Lung (tissue), 11 donors: ENCODE measurements at regions not wholly inside any gene's neighbourhood (a gene's known extent, or its start where the extent isn't known, plus 50 kb on each side); places are given as distances from the start of the nearest gene placed in this dataset.
"Not testable (repeated sequence)": the region's sequence is repeated elsewhere in the genome, so short reads cannot be mapped to it uniquely, and the experiment has no call there.

ENCODE experiments used
- ATAC-seq: fragments of 200-7000 bp; cut with Tn5 transposase; one replicate; pipeline ENCODE4 v1.9.1; 2020; ENCODE audit warnings: moderate number of reproducible peaks; ENCODE audit not compliant: insufficient read depth, low FRiP score
- DNase-seq, 3 donors: peaks; one replicate each; pipeline ENCODE4 v3.0.0-alpha.2; 2013 to 2017
- H3K27ac ChIP-seq, 2 donors: one replicate each; pipeline ENCODE4 v1.5.1; 2013; ENCODE audit warnings: mild to moderate bottlenecking in 2 of 2, moderate library complexity in 2 of 2, control low read depth in 1 of 2, inconsistent platforms in 1 of 2, low read depth in 1 of 2, low read length in 1 of 2
- H3K27me3 ChIP-seq, 3 donors: one replicate each; pipeline ENCODE4 v1.5.1; 2013; ENCODE audit warnings: low read length in 2 of 3; ENCODE audit not compliant: control insufficient read depth in 3 of 3, insufficient read depth in 3 of 3
- H3K36me3 ChIP-seq, 4 donors: one replicate each; pipeline ENCODE4 v1.5.1; 2013; ENCODE audit warnings: low read length in 4 of 4, mild to moderate bottlenecking in 1 of 4, moderate library complexity in 1 of 4; ENCODE audit not compliant: control insufficient read depth in 4 of 4, insufficient read depth in 4 of 4
- H3K4me1 ChIP-seq, 5 donors: one replicate each; pipeline ENCODE4 v1.5.1; 2013; ENCODE audit warnings: low read length in 5 of 5, mild to moderate bottlenecking in 2 of 5, moderate library complexity in 1 of 5; ENCODE audit not compliant: control insufficient read depth in 5 of 5, insufficient read depth in 5 of 5
- H3K4me3 ChIP-seq: one replicate; pipeline ENCODE4 v1.5.1; 2013; ENCODE audit warnings: mild to moderate bottlenecking, control low read depth, moderate library complexity
- H3K9ac ChIP-seq, 2 donors: one replicate each; pipeline ENCODE4 v1.5.1; 2013; ENCODE audit warnings: low read length in 2 of 2, control low read depth in 1 of 2; ENCODE audit not compliant: insufficient read depth in 1 of 2
- H3K9me3 ChIP-seq, 4 donors: one replicate each; pipeline ENCODE4 v1.5.1; 2013; ENCODE audit warnings: low read length in 3 of 4, mild to moderate bottlenecking in 1 of 4, moderate library complexity in 1 of 4; ENCODE audit not compliant: control insufficient read depth in 4 of 4, insufficient read depth in 3 of 4
- CTCF ChIP-seq: IDR thresholded peaks from 2 replicates; pipeline ENCODE4 v1.5.1; 2012; ENCODE audit warnings: mild to moderate bottlenecking; ENCODE audit errors: control extremely low read depth, extremely low read depth
- WGBS, 2 donors: extraction: QIAGEN DNeasy Blood & Tissue Kit; methylation state at CpG; one replicate each; pipeline ENCODE4 v1.1.7; 2013; 5-methylcytosine and 5-hydroxymethylcytosine counted together
- donor health status: control.
- donor health status: control.
- donor health status: Bipolar disorder and iron deficiency.
- donor health status: healthy.
- donor health status: DM: yes; HTN: yes; CAD: no.

DNA sequence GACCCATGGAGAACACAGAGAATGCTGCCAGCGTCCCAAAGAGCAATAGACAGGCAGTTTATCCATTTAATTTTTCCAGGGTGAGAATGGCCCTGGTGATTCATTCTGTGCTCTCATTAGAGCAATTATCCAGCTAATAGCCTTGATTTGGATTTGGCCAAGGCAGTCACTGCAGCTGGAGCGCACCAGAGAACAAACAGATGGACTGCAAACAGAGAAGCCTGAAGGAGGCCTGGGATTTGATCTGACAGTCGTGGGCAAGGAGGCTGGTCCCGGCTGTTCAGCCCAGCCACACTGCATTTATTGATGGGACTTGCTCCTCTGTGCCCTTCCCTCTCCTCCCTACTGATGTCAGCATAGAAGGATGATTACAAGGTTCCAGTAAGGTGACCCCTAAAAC, 353.9 kb upstream of the C1orf174 start:
- 68 to 84% methylated on average over 4 of the region's 4 CpGs for WGBS, 2 donors
- TF ChIP-seq CTCF, result no peak
- peaks cover 0 to 9% (median 6%) of the 10 kb centered on the region in 4 donors for H3K9me3 ChIP-seq
- no peak for DNase-seq
- H3K4me1 ChIP-seq, result no peaks in the 10 kb centered on the region
- H3K36me3 ChIP-seq, result no peaks in the 10 kb centered on the region
- H3K27me3 ChIP-seq, result no peaks in the 10 kb centered on the region
- H3K9ac ChIP-seq, result no peak overlapping the region
- H3K27ac ChIP-seq, result no peak overlapping the region
- H3K4me3 ChIP-seq, result no peak overlapping the region
- no peak for ATAC-seq

GRCh38 chr1:4256351-4256750, 356.3 kb upstream of the C1orf174 start:
- no peak overlapping the region for H3K27ac ChIP-seq
- no peak for TF ChIP-seq CTCF
- H3K36me3 ChIP-seq, result no peaks in the 10 kb centered on the region
- H3K9me3 ChIP-seq, result peaks cover 0 to 9% (median 4%) of the 10 kb centered on the region in 4 donors
- H3K4me3 ChIP-seq, result no peak overlapping the region
- ATAC-seq, result no peak
- 67 to 70% methylated on average over 4 of the region's 4 CpGs for WGBS, 2 donors
- H3K4me1 ChIP-seq, result no peaks in the 10 kb centered on the region
- no peak for DNase-seq
- no peaks in the 10 kb centered on the region for H3K27me3 ChIP-seq
- no peak overlapping the region for H3K9ac ChIP-seq

DNA sequence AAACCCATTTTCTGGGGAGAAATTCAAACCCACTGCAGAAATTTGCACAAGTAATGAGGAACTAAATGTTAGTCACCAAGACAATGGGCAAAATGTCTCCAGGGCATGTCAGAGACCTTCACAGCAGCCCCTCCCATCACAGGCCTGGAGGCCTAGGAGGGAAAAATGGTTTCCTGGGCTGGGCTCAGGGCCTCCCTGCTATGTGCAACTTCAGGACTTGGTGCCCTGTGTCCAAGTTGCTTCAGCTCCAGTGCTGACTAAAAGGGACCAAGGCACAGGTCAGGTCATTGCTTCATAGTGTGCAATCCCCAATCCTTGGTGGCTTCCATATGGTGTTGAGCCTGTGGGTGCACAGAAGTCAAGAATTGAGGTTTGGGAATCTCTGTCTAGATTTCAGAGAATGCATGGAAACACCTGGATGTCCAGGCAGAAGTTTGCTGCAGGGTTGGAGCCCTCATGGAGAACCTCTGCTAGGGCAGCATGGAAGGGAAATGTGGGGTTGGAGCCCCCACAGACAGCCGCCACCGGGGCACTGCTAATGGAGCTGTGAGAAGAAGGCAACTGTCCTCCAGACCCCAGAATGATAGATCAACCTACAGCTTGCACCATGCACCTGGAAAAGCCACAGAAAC, 358.2 kb upstream of the C1orf174 start:
- WGBS, 2 donors, result 89 to 92% methylated on average over 2 of the region's 2 CpGs
- H3K4me1 ChIP-seq, ATAC-seq: not testable (repeated sequence)

GRCh38 chr1:4261327-4261726, 361.3 kb upstream of the C1orf174 start:
- H3K9ac ChIP-seq, result no peak overlapping the region
- WGBS, 2 donors, result 79 to 83% methylated on average over 2 of the region's 2 CpGs
- H3K36me3 ChIP-seq, result no peaks in the 10 kb centered on the region

More for the DNA sequence above, 358.2 kb upstream of the C1orf174 start:
- not testable (repeated sequence) for H3K4me3 ChIP-seq, H3K27me3 ChIP-seq, H3K36me3 ChIP-seq, H3K27ac ChIP-seq, H3K9me3 ChIP-seq, DNase-seq, H3K9ac ChIP-seq

More at GRCh38 chr1:4261327-4261726, 361.3 kb upstream of the C1orf174 start:
- Histone ChIP-seq H3K27me3 (peaks cover 0 to 4% (median 0%) of the 10 kb centered on the region in 3 donors), H3K9me3 (peaks cover 0 to 7% (median 3%) of the 10 kb centered on the region in 4 donors), H3K27ac (no peak overlapping the region), H3K4me1 (no peaks in the 10 kb centered on the region), H3K4me3 (no peak overlapping the region)
- ATAC-seq (no peak), DNase-seq (no peak)
- TF ChIP-seq CTCF, result no peak
